Keratinocyte (primary cell): ENCODE measurements at regions not wholly inside any gene's neighbourhood (a gene's known extent, or its start where the extent isn't known, plus 50 kb on each side); places are given as distances from the start of the nearest gene placed in this dataset.

Source experiments
- DNase-seq: peaks from one replicate; pipeline ENCODE4 v3.0.0-alpha.2; 2011; ENCODE audit warnings: low read depth, missing footprints, low spot score
- FAIRE-seq: peaks from 2 replicates; lab custom pipeline; 2011; peaks lifted over from hg19 to GRCh38; lab: Jason Lieb, UNC
- H2AFZ ChIP-seq: 2 replicates; pipeline ENCODE4 v1.6.0; 2012; ENCODE audit warnings: low read length, control low read depth, inconsistent platforms; ENCODE audit not compliant: control insufficient read depth
- H3K27ac ChIP-seq: 2 replicates; pipeline ENCODE4 v1.5.1; 2011; ENCODE audit warnings: low read length; ENCODE audit not compliant: control insufficient read depth, insufficient read depth
- H3K27me3 ChIP-seq: 3 replicates; pipeline ENCODE4 v1.6.0; 2011; ENCODE audit warnings: low read length; ENCODE audit not compliant: control insufficient read depth, insufficient read depth; ENCODE audit errors: extremely low read depth
- H3K36me3 ChIP-seq, 2 experiments: 2 replicates in 1 of 2; 3 replicates in 1 of 2; pipeline ENCODE4 v1.5.1; 2011; ENCODE audit warnings: low read length in 2 of 2, mild to moderate bottlenecking in 1 of 2; ENCODE audit not compliant: control insufficient read depth in 2 of 2, insufficient read depth in 2 of 2; ENCODE audit errors: extremely low read depth in 1 of 2
- H3K4me1 ChIP-seq: 3 replicates; pipeline ENCODE4 v1.5.1; 2011; ENCODE audit warnings: low read length; ENCODE audit not compliant: control insufficient read depth, insufficient read depth; ENCODE audit errors: extremely low read depth
- H3K4me2 ChIP-seq: 3 replicates; pipeline ENCODE4 v1.6.0; 2011; ENCODE audit warnings: low read depth, low read length; ENCODE audit not compliant: control insufficient read depth, insufficient read depth; ENCODE audit errors: extremely low read depth
- H3K4me3 ChIP-seq, 3 experiments: fragments of 200-600 bp in 1 of 3; sonication (generic) in 1 of 3; 2 replicates in 2 of 3; 3 replicates in 1 of 3; pipeline ENCODE4 v1.5.1; 2011 to 2016; ENCODE audit warnings: low read length in 3 of 3, mild to moderate bottlenecking in 3 of 3, control low read depth in 2 of 3, inconsistent platforms in 1 of 3, low read depth in 1 of 3, mixed read lengths in 1 of 3, mixed run types in 1 of 3, moderate library complexity in 1 of 3; ENCODE audit not compliant: control insufficient read depth in 2 of 3, insufficient read depth in 2 of 3; ENCODE audit errors: extremely low read depth in 1 of 3
- H3K79me2 ChIP-seq: 2 replicates; pipeline ENCODE4 v1.6.0; 2012; ENCODE audit warnings: low read length; ENCODE audit not compliant: control insufficient read depth, insufficient read depth
- H3K9ac ChIP-seq: 3 replicates; pipeline ENCODE4 v1.6.0; 2011; ENCODE audit warnings: low read length; ENCODE audit not compliant: control insufficient read depth, insufficient read depth; ENCODE audit errors: extremely low read depth
- H3K9me1 ChIP-seq: 3 replicates; pipeline ENCODE4 v1.6.0; 2011; ENCODE audit warnings: low read length; ENCODE audit not compliant: control insufficient read depth, insufficient read depth; ENCODE audit errors: extremely low read depth
- H3K9me3 ChIP-seq: 2 replicates; pipeline ENCODE4 v1.5.1; 2012; ENCODE audit warnings: low read depth, low read length; ENCODE audit not compliant: control insufficient read depth
- H4K20me1 ChIP-seq: 3 replicates; pipeline ENCODE4 v1.6.0; 2011; ENCODE audit warnings: low read length; ENCODE audit not compliant: control insufficient read depth, insufficient read depth; ENCODE audit errors: extremely low read depth
- EZH2 ChIP-seq: IDR thresholded peaks from one replicate; pipeline ENCODE4 v1.6.1; 2012; ENCODE audit warnings: inconsistent platforms, mild to moderate bottlenecking, low read length, moderate library complexity
- dilution Hi-C: fragments of 300-500 bp; cut with MboI; formaldehyde crosslinking; loops from one replicate; pipeline ENCODE4 v1.7.0; 2020; ENCODE audit warnings: low sequenced_read_pairs; ENCODE audit not compliant: extremely low pct_ligation_motif_present
- TF ChIP-seq, protein P1 (sequence below), 3 experiments: IDR thresholded peaks in 1 of 3; conservative IDR thresholded peaks in 1 of 3; optimal IDR thresholded peaks in 1 of 3; 2 replicates in 2 of 3; 3 replicates in 1 of 3; pipeline versions ENCODE3 to v1.5.1; 2011; ENCODE audit warnings: low read length in 3 of 3, mild to moderate bottlenecking in 3 of 3, moderate library complexity in 2 of 3, control low read depth in 1 of 3, inconsistent platforms in 1 of 3; ENCODE audit not compliant: insufficient read depth in 2 of 3; ENCODE audit errors: extremely low read depth in 1 of 3

DNA sequence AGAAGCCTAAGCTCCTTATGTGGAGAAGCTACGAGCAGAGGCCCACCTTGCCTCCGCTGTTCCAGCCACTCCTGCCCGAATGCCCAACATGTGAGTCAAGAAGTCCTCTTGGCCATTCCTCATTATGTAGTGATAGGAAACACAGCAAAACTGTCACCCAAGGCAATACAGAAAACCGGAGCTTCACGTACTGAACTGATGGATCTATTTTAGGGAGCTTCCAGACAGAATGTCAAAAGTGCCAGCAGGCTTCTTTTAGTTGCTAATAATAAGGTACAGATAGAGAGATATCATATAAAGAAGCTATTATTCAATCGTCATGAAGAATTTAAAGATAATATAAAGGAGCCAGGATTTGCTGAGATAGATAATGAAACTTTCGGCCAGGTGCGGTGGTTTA, 91.6 kb upstream of the SYT10 start:
- no peaks in the 10 kb centered on the region for H4K20me1 ChIP-seq
- no peak overlapping the region for H3K9ac ChIP-seq
- dilution Hi-C loops: no loop called here
- TF ChIP-seq EZH2: no peak
- TF ChIP-seq, protein P1, sequence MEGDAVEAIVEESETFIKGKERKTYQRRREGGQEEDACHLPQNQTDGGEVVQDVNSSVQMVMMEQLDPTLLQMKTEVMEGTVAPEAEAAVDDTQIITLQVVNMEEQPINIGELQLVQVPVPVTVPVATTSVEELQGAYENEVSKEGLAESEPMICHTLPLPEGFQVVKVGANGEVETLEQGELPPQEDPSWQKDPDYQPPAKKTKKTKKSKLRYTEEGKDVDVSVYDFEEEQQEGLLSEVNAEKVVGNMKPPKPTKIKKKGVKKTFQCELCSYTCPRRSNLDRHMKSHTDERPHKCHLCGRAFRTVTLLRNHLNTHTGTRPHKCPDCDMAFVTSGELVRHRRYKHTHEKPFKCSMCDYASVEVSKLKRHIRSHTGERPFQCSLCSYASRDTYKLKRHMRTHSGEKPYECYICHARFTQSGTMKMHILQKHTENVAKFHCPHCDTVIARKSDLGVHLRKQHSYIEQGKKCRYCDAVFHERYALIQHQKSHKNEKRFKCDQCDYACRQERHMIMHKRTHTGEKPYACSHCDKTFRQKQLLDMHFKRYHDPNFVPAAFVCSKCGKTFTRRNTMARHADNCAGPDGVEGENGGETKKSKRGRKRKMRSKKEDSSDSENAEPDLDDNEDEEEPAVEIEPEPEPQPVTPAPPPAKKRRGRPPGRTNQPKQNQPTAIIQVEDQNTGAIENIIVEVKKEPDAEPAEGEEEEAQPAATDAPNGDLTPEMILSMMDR (optimal IDR thresholded peaks at IDR 0.05 in 1 of 3, IDR thresholded peaks at IDR 0.05 in 1 of 3, conservative IDR thresholded peaks at IDR 0.05 in 1 of 3; ENCODE audit: extremely low read depth in 1 of 3, insufficient read depth in 2 of 3, low read length in 3 of 3): no peak
- no peak overlapping the region for H2AFZ ChIP-seq
- DNase-seq (no peak), FAIRE-seq (no peak)
- no peak overlapping the region for H3K4me3 ChIP-seq
- no peaks in the 10 kb centered on the region for H3K79me2 ChIP-seq
- H3K4me2 ChIP-seq: no peak overlapping the region
- H3K4me1 ChIP-seq: no peaks in the 10 kb centered on the region
- H3K36me3 ChIP-seq: no peaks in the 10 kb centered on the region
- H3K27ac ChIP-seq: no peak overlapping the region
- H3K9me1 ChIP-seq: no peaks in the 10 kb centered on the region
- H3K9me3 ChIP-seq: no peaks in the 10 kb centered on the region
- H3K27me3 ChIP-seq: no peaks in the 10 kb centered on the region

DNA sequence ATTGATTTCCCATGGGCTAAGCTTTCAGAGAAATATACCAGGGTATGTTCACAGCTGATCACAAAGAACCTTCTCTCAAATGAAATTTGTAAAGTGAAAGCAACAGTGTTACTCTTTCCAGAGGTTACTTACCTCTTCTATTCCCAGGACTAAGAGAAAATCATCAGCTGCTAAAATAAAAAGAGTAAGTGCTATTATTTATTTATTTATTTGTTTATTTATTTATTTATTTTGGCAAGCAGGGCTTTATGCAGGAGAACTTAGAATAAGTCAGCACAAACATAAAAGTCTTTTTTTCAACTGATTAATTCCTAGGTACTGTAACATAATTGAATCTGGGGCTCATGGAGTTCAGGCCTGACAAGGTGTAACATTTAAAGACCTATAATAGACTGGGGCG, 93.9 kb upstream of the SYT10 start:
- FAIRE-seq: no peak
- no peaks in the 10 kb centered on the region for H3K36me3 ChIP-seq

More for the DNA sequence above, 93.9 kb upstream of the SYT10 start:
- Histone ChIP-seq H4K20me1 (no peaks in the 10 kb centered on the region), H3K27me3 (no peaks in the 10 kb centered on the region), H3K4me1 (no peaks in the 10 kb centered on the region), H3K27ac (no peak overlapping the region), H2AFZ (no peak overlapping the region), H3K79me2 (no peaks in the 10 kb centered on the region), H3K9ac (no peak overlapping the region), H3K4me3 (no peak overlapping the region), H3K9me3 (no peaks in the 10 kb centered on the region), H3K4me2 (no peak overlapping the region), H3K9me1 (no peaks in the 10 kb centered on the region)
- dilution Hi-C loops: no loop called here
- DNase-seq: no peak
- no peak for TF ChIP-seq EZH2
- TF ChIP-seq, protein P1 (optimal IDR thresholded peaks at IDR 0.05 in 1 of 3, IDR thresholded peaks at IDR 0.05 in 1 of 3, conservative IDR thresholded peaks at IDR 0.05 in 1 of 3; ENCODE audit: extremely low read depth in 1 of 3, insufficient read depth in 2 of 3, low read length in 3 of 3): no peak
